Stimulated activated CD4-positive, alpha-beta T cell treated with anti-CD3 and anti-CD28 coated beads, Interleukin-1b, Interleukin-23, amount 100 ng/mL, for 48 hours (primary cell): ENCODE measurements at regions not wholly inside any gene's neighbourhood (a gene's known extent, or its start where the extent isn't known, plus 50 kb on each side); places are given as distances from the start of the nearest gene placed in this dataset.
"Not testable (repeated sequence)": the region's sequence is repeated elsewhere in the genome, so short reads cannot be mapped to it uniquely, and the experiment has no call there.

Experiments
- DNase-seq: peaks from one replicate; pipeline ENCODE4 v3.0.0-alpha.2; 2020

- no peak for DNase-seq
Observed at GRCh38 chr10:3282674-3283017, 110.1 kb upstream of the PITRM1 start.

- no peak for DNase-seq
Observed at GRCh38 chr10:3281941-3282673, 109.5 kb upstream of the PITRM1 start.

GRCh38 chr10:3278771-3279170 lies 106.2 kb upstream of the PITRM1 start:
- DNase-seq, result no peak

- no peak for DNase-seq
Observed at GRCh38 chr10:3277566-3277965, 105.0 kb upstream of the PITRM1 start.

GRCh38 chr10:3274414-3274813 lies 101.8 kb upstream of the PITRM1 start:
- no peak for DNase-seq

GRCh38 chr10:3273966-3274365 lies 101.4 kb upstream of the PITRM1 start:
- no peak for DNase-seq

- no peak for DNase-seq
Observed at GRCh38 chr10:3272300-3272699, 99.7 kb upstream of the PITRM1 start.

GRCh38 chr10:3271354-3272115 lies 99.0 kb upstream of the PITRM1 start:
- DNase-seq, result no peak

GRCh38 chr10:3270577-3271316 lies 98.2 kb upstream of the PITRM1 start:
- no peak for DNase-seq

GRCh38 chr10:3268025-3268424 lies 95.4 kb upstream of the PITRM1 start:
- DNase-seq, result no peak

- no peak for DNase-seq
Observed at GRCh38 chr10:3265088-3265487, 92.5 kb upstream of the PITRM1 start.

- no peak for DNase-seq
Observed at GRCh38 chr10:3264161-3264761, 91.7 kb upstream of the PITRM1 start.

GRCh38 chr10:3263747-3264146 lies 91.2 kb upstream of the PITRM1 start:
- no peak for DNase-seq

- no peak for DNase-seq
Observed at GRCh38 chr10:3263082-3263481, 90.5 kb upstream of the PITRM1 start.

- DNase-seq, result no peak
Observed at GRCh38 chr10:3261921-3262320, 89.3 kb upstream of the PITRM1 start.

GRCh38 chr10:3260066-3260834 lies 87.7 kb upstream of the PITRM1 start:
- no peak for DNase-seq

- DNase-seq, result no peak
Observed at GRCh38 chr10:3259499-3259898, 86.9 kb upstream of the PITRM1 start.

GRCh38 chr10:3258394-3258793 lies 85.8 kb upstream of the PITRM1 start:
- no peak for DNase-seq

- no peak for DNase-seq
Observed at GRCh38 chr10:3255616-3256015, 83.0 kb upstream of the PITRM1 start.

- DNase-seq, result no peak
Observed at GRCh38 chr10:3255075-3255474, 82.5 kb upstream of the PITRM1 start.

GRCh38 chr10:3253974-3254373 lies 81.4 kb upstream of the PITRM1 start:
- not testable (repeated sequence) for DNase-seq

GRCh38 chr10:3251172-3251571 lies 78.6 kb upstream of the PITRM1 start:
- DNase-seq, result no peak
